Progenitor cell of endocrine pancreas (in vitro differentiated cells): ENCODE measurements at regions not wholly inside any gene's neighbourhood (a gene's known extent, or its start where the extent isn't known, plus 50 kb on each side); places are given as distances from the start of the nearest gene placed in this dataset.
"Not testable (repeated sequence)": the region's sequence is repeated elsewhere in the genome, so short reads cannot be mapped to it uniquely, and the experiment has no call there.

Experiments
- DNase-seq: peaks from one replicate; pipeline ENCODE4 v3.0.0; 2021; ENCODE audit warnings: low spot score; ENCODE audit not compliant: unreplicated experiment
- H3K27ac Mint-ChIP-seq: 2 replicates; pipeline ENCODE4 v1.8.0; 2021; ENCODE audit warnings: mild to moderate bottlenecking, moderate library complexity, mixed read lengths
- H3K27me3 Mint-ChIP-seq: 2 replicates; pipeline ENCODE4 v1.8.0; 2021; ENCODE audit warnings: mixed read lengths
- H3K36me3 Mint-ChIP-seq: 2 replicates; pipeline ENCODE4 v1.8.0; 2022; ENCODE audit warnings: mixed read lengths; ENCODE audit not compliant: insufficient read depth
- H3K4me1 Mint-ChIP-seq: 2 replicates; pipeline ENCODE4 v1.8.0; 2021; ENCODE audit warnings: low read depth, mixed read lengths
- H3K4me3 Mint-ChIP-seq: 2 replicates; pipeline ENCODE4 v1.8.0; 2021; ENCODE audit warnings: low read depth, mild to moderate bottlenecking, moderate library complexity, mixed read lengths
- H3K9me3 Mint-ChIP-seq: 2 replicates; pipeline ENCODE4 v1.8.0; 2021; ENCODE audit warnings: low read depth, mixed read lengths
- TF ChIP-seq, protein P1 (sequence below): fragments of 200-600 bp; sonication (generic); IDR thresholded peaks from one replicate; pipeline ENCODE4 v1.5.0; 2021; ENCODE audit warnings: antibody characterized with exemption, mild to moderate bottlenecking; ENCODE audit not compliant: unreplicated experiment

DNA sequence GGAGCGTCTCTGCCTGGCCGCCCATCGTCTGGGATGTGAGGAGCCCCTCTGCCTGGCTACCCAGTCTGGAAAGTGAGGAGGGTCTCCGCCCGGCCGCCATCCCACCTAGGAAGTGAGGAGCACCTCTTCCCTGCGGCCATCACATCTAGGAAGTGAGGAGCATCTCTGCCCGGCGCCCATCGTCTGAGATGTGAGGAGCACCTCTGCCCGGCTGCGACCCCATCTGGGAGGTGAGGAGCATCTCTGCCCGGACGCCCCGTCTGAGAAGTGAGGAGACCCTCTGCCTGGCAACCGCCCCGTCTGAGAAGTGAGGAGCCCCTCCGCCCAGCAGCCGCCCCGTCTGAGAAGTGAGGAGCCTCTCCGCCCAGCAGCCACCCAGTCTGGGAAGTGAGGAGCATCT is 84.5 kb downstream of the IDS start:
- H3K4me1 Mint-ChIP-seq, result not testable (repeated sequence)

DNA sequence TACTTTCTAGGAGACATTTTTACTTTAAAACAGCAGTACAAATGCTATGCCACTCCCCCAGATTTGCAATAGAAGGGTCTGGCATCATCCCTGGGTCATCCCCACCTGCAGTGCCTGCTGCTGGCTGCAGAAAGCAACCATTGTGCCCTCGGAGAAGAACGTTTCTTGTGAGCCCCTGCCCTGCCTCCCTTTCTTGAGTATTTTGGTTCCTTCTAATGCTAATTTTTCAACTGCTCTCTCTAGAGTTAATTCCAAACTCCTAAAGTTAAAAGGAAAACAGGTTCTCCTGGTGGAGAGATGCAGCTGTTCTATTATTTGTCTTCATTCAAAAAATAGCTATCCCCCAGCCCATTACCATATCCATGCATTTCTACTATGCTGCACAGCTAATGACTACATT is 107.1 kb downstream of the IDS start:
- H3K9me3 Mint-ChIP-seq, result peaks cover 22% of the 10 kb centered on the region
- no peaks in the 10 kb centered on the region for H3K4me1 Mint-ChIP-seq
- H3K27ac Mint-ChIP-seq, result no peak overlapping the region
- TF ChIP-seq, protein P1, sequence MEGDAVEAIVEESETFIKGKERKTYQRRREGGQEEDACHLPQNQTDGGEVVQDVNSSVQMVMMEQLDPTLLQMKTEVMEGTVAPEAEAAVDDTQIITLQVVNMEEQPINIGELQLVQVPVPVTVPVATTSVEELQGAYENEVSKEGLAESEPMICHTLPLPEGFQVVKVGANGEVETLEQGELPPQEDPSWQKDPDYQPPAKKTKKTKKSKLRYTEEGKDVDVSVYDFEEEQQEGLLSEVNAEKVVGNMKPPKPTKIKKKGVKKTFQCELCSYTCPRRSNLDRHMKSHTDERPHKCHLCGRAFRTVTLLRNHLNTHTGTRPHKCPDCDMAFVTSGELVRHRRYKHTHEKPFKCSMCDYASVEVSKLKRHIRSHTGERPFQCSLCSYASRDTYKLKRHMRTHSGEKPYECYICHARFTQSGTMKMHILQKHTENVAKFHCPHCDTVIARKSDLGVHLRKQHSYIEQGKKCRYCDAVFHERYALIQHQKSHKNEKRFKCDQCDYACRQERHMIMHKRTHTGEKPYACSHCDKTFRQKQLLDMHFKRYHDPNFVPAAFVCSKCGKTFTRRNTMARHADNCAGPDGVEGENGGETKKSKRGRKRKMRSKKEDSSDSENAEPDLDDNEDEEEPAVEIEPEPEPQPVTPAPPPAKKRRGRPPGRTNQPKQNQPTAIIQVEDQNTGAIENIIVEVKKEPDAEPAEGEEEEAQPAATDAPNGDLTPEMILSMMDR, result no peak
- H3K4me3 Mint-ChIP-seq, result no peak overlapping the region
- no peaks in the 10 kb centered on the region for H3K27me3 Mint-ChIP-seq
- H3K36me3 Mint-ChIP-seq, result no peaks in the 10 kb centered on the region
- no peak for DNase-seq

More for the DNA sequence above, 84.5 kb downstream of the IDS start:
- DNase-seq, H3K4me3 Mint-ChIP-seq, H3K27me3 Mint-ChIP-seq, H3K36me3 Mint-ChIP-seq, H3K27ac Mint-ChIP-seq: not testable (repeated sequence)
- peaks cover 38% of the 10 kb centered on the region for H3K9me3 Mint-ChIP-seq

DNA sequence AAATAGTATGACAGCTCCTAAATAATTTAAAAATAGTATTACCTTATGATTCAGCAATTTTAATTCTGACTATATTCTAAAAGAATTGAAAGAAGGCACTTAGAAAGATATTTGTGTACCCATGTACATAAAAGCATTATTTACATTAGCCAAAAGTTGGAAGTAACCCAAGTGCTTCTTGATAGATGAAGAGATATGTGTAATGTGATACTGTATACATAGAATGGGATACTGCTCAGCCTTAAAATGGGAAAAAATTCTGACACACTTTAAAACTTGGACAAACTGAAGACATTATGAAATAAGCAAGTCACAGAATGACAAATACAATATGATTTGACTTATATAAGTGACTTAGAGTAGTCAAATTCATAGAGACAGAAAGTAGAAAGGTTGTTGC is 112.2 kb downstream of the IDS start:
- no peak overlapping the region for H3K27ac Mint-ChIP-seq
- H3K9me3 Mint-ChIP-seq, result peaks cover 23% of the 10 kb centered on the region
- no peak overlapping the region for H3K4me3 Mint-ChIP-seq
- no peaks in the 10 kb centered on the region for H3K36me3 Mint-ChIP-seq
- TF ChIP-seq, protein P1, result no peak
- no peaks in the 10 kb centered on the region for H3K27me3 Mint-ChIP-seq
- no peak for DNase-seq
- no peaks in the 10 kb centered on the region for H3K4me1 Mint-ChIP-seq

DNA sequence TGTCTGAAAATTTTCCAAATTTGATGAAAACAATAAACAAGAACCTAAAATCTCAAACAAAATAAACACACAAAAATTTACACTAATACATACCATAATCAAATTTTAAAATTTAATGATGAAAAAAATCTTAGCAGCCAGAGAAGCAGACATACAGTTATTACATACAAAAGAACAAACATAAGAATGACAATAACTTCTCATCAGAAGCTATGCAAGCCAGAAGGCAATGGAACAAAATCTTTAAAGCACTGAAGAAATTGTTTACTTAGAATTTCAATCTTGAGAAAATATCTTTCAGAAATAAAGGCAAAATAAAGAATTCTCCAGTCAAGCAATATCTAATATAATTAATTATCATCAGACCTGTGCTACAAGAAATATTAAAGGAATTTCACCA is 121.3 kb downstream of the IDS start:
- Mint-ChIP-seq H3K27ac (no peak overlapping the region), H3K4me1 (no peaks in the 10 kb centered on the region), H3K27me3 (no peaks in the 10 kb centered on the region), H3K4me3 (no peak overlapping the region), H3K9me3 (peaks cover 31% of the 10 kb centered on the region), H3K36me3 (no peaks in the 10 kb centered on the region)
- no peak for DNase-seq
- TF ChIP-seq, protein P1, result no peak

GRCh38 chrX:149374751-149375150 is 130.4 kb downstream of the IDS start:
- DNase-seq, result no peak
- TF ChIP-seq, protein P1, result no peak
- Mint-ChIP-seq H3K27ac (no peak overlapping the region), H3K9me3 (peaks cover 6% of the 10 kb centered on the region), H3K4me1 (no peaks in the 10 kb centered on the region), H3K36me3 (no peaks in the 10 kb centered on the region), H3K27me3 (no peaks in the 10 kb centered on the region), H3K4me3 (no peak overlapping the region)

- no peak for DNase-seq
- H3K4me3 Mint-ChIP-seq, result no peak overlapping the region
- H3K27ac Mint-ChIP-seq, result no peak overlapping the region
- H3K36me3 Mint-ChIP-seq, result no peaks in the 10 kb centered on the region
- H3K27me3 Mint-ChIP-seq, result no peaks in the 10 kb centered on the region
- TF ChIP-seq, protein P1, result no peak
- H3K9me3 Mint-ChIP-seq, result peaks cover 8% of the 10 kb centered on the region
- H3K4me1 Mint-ChIP-seq, result no peaks in the 10 kb centered on the region
Measured at GRCh38 chrX:149372866-149373265, 132.2 kb downstream of the IDS start.
